Posterior vena cava (tissue), 2 donors: ENCODE measurements at regions not wholly inside any gene's neighbourhood (a gene's known extent, or its start where the extent isn't known, plus 50 kb on each side); places are given as distances from the start of the nearest gene placed in this dataset.
"Not testable (repeated sequence)": the region's sequence is repeated elsewhere in the genome, so short reads cannot be mapped to it uniquely, and the experiment has no call there.

Experiments used
- DNase-seq: peaks from one replicate; pipeline ENCODE4 v3.0.0-alpha.2; 2020; ENCODE audit warnings: low spot score
- intact Hi-C, 2 donors: fragments of 100-400 bp; cut with DNase I; formaldehyde crosslinking; loops; one replicate each; pipeline versions ENCODE4 v1.14.1 to v1.14.2; 2022 to 2023
- donor health status: DM: yes; HTN: yes; CAD: no.
- donor health status: DM: yes; HTN: yes; CAD: no.

DNA sequence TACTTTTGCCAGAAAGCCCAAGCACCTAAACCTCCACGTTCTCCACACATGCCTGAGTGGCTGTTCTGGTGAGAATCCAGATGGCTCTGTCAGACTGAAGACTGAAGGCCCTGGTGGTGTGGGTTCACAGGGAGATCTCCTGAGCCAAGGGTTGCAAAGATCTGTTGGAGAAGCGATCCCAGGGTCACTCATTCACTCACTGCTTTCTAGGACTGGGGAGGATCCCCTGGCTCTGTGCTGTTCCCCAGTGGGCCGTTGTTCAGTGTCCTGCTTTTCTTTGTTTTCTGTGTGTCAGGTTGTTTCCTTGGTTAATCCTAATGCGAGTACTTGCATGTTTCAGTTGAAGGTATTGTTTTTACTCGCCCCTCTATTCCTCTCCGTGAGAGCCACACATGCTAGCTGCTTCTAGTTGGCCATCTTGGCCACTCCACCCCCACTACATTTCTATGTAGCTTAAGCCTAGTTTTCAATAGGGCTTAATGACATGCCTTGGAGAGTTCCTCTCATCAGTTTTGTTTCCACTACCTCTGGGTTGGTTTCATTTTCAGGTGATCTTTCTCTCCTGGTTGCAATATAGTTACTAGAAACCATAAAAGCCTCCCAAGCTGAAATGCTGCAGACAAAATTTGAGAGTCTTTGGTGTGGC is 144.5 kb upstream of the SLC38A2 start:
- DNase-seq, result no peak
- intact Hi-C loops, result no loop called here

DNA sequence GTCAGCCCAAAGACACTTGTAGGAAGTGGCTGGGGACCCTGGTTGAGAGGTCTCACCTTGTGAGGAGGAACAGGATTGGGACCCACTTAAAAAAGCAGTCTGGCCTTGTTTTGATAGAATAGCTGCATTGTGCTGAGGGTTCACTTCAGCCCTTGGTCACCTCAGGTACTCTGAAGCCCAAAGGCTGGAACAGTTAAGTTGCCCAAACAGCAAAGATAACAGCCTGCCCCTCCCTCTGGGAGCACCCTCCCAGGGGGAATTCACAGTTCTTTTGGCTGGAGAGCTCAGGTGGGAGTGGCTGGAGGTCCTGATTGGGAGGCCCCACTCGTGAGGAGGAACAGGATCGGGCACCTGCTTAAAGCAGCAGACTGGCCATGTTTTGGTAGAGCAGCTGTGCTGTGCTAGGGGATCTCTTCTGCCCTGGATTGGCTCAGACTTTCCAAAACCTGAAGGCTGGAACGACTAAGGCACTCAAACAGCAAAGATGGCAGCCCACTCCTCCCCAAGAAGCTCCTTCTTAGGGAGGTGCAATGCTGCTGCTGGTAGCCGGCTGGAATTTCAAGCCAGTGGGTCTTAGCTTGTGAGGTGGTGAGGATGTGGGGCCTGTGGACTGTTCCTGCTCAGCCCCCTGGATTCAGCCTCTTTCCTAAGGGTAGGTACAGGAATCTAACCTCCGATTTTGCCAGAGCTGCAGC is 143.8 kb upstream of the SLC38A2 start:
- no peak for DNase-seq
- intact Hi-C loops, result no loop called here

DNA sequence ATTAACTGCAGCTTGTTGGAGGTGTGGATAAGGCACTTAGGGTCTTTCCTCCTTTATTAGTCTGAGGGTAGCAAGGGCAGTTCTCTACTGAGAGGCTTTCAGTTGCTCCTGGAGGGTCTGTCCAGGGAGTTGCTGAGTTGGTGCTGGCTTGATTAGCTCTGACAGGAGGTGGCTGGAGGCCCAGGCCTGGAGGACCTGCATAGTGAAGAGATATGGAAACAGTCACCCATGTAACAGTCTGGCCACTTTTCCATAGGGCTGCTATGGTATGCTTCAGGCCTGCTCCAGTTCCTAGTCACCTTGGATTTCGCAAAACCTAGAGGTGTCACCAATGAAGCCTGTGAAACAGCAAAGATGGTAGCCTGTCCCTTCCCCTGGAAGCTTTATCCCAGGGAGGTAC is 143.3 kb upstream of the SLC38A2 start:
- intact Hi-C loops, result loop anchor here in 1 of 2 donors (2.0 kb wide), 1 partner anchor 33 kb away; no protein-coding TSS in a partner anchor
- DNase-seq, result no peak

GRCh38 chr12:46514886-46515285 is 142.3 kb upstream of the SLC38A2 start:
- intact Hi-C loops, result loop anchor here in 1 of 2 donors (2.0 kb wide), 1 partner anchor 32 kb away; no protein-coding TSS in a partner anchor
- no peak for DNase-seq

GRCh38 chr12:46510257-46510656 is 137.7 kb upstream of the SLC38A2 start:
- DNase-seq, intact Hi-C loops: not testable (repeated sequence)

DNA sequence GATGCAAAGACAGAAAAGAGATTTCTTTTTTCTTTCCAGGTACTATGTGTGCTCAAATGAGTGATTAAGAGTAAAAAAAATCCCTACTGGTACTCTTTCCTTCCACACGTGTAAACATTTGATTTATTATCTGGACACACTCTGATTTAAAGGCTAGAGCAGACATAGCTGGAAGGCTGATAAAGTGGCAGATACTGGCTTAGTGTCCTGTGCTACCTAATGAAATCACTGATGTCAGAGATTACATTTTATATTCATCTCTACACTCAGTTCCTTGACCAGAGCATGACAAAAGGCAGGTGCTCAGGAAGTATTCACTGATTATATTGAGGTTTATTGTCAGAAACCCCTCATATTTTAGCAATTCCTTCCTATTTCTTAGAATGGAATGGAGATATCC is 136.6 kb upstream of the SLC38A2 start:
- intact Hi-C loops, result no loop called here
- no peak for DNase-seq

DNA sequence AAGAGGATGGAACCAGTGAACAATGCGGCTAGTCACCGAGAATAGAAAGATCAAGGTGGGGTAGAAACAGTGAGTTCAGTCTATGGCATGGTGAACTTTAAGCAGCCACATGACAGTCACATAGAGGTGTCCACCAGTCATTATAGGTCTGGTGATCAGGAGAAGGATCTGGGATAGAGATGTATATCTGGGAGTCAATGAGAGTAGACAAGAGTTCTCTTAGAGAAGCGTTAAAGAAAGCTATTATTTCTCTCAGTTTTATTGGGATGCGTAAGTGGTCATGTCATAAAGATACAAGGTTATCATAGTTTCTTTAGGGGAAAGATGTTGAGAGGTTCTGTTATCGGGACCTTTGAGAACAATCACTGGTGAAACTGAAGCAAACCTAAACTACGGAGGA is 136.1 kb upstream of the SLC38A2 start:
- intact Hi-C loops, result no loop called here
- DNase-seq, result no peak

DNA sequence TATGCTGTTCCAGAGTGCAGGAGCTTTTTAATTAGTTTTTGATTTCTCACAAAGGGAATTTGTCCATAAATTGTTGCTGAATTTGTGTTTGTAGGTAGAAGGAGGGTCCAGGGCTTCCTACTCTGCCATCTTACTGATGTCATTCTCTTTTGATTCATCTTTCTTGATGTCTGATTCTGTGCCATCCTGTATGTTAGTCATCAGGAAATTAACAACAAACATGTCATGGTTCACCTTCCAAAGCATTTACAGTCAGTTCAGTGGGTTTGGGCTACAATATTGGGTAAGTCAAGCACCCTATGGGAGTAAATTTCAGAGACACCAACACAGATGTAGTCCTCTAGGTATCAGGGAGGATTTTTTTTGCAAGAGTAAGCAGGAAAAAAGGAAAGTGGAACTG is 135.2 kb upstream of the SLC38A2 start:
- no peak for DNase-seq
- intact Hi-C loops, result no loop called here

GRCh38 chr12:46506961-46507360 is 134.4 kb upstream of the SLC38A2 start:
- no peak for DNase-seq
- intact Hi-C loops, result no loop called here

DNA sequence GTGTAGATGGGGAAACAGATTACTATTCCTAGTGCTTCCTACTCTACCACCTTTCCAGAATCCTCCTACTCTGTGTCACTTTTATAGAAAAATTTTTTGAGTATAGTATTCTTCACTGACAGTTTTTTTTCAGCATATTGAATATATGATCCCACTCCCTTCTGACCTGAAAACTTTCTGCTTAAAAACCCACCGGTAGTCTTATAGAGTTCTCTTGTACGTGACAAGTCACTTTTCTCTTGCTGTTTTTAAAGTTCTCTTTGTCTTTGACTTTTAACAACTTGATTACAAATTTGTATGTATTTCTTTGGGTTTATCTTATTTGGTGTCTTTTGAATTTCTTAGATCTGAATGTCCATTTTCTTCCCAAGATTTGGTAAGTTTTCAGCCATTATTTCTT is 133.6 kb upstream of the SLC38A2 start:
- intact Hi-C loops, result no loop called here
- no peak for DNase-seq

GRCh38 chr12:46504494-46504893 is 131.9 kb upstream of the SLC38A2 start:
- DNase-seq, result no peak
- intact Hi-C loops, result no loop called here

DNA sequence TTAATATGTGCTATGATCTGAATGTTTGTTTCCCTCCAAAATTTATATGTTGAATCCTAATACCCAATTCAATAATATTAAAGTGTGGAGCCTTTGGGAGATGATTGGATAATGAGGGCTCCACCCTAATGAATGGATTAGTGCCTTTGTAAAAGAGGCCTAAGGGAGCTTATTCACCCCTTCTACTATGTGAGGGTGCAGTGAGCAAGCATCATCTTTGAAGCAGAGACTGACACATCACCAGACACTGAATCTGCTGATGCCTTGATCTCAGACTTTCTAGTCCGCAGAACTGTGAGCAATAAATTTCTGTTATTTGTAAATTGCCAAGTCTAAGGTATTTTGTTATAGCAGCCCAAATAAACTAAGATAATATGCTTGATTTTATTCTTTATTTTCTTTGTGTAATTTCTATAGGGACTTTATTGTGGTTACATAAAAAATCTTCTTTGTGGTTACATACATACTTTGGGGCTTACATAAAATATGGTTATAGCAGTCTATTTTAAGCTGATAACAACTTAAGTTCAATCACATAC is 131.1 kb upstream of the SLC38A2 start:
- no peak for DNase-seq
- intact Hi-C loops, result no loop called here

DNA sequence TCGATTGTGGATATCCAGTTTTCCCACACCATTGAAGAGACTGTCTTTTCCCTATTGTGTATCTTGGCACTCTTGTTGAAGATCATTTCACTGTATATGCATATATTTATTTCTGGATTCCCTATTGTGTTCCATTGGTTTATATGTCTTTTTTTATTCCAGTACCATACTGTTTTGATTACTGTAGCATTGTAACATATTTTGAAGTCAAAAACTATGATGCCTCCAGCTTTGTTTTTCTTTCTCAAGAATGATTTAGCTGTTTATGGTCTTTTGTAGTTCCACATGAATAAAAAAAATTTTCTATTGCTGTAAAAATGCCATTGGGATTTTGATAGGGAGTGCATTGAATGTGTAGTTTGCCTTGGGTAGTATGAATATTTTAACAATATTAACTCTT is 128.1 kb upstream of the SLC38A2 start:
- intact Hi-C loops, result no loop called here
- no peak for DNase-seq

- DNase-seq, result no peak
- intact Hi-C loops, result no loop called here
Observed at GRCh38 chr12:46499901-46500300, 127.3 kb upstream of the SLC38A2 start.

GRCh38 chr12:46499226-46499625 is 126.7 kb upstream of the SLC38A2 start:
- DNase-seq, result no peak
- intact Hi-C loops, result no loop called here

GRCh38 chr12:46497739-46498138 is 125.2 kb upstream of the SLC38A2 start:
- DNase-seq, result no peak
- intact Hi-C loops, result no loop called here

GRCh38 chr12:46494424-46494823 is 121.9 kb upstream of the SLC38A2 start:
- no peak for DNase-seq
- intact Hi-C loops, result loop anchor here in 1 of 2 donors (5.0 kb wide), 1 partner anchor 412 kb away; no protein-coding TSS in a partner anchor

DNA sequence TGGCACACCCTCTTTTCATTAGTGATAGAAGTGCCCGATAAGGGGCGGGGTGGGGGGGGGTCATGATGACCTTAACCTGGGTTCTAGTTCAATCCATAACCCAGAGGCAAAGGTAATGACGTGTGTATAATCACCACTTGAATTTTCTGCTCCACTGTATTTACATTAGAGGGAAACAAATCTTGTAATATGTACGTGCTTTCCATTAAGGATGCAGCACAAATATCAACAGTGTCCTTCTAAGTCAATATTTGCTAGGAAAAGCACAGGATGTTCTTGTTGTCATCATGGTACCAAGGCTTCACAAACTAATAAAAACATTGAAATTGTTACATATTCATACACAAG is 121.2 kb upstream of the SLC38A2 start:
- intact Hi-C loops, result loop anchor here in 1 of 2 donors (5.0 kb wide), 1 partner anchor 412 kb away; no protein-coding TSS in a partner anchor
- no peak for DNase-seq

- intact Hi-C loops, result loop anchor here in 1 of 2 donors (5.0 kb wide), 1 partner anchor 411 kb away; no protein-coding TSS in a partner anchor
- no peak for DNase-seq
Observed at GRCh38 chr12:46493150-46493833, 120.7 kb upstream of the SLC38A2 start.

- no peak for DNase-seq
- intact Hi-C loops, result loop anchor here in 1 of 2 donors (5.0 kb wide), 1 partner anchor 410 kb away; no protein-coding TSS in a partner anchor
Observed at GRCh38 chr12:46492471-46493085, 120.0 kb upstream of the SLC38A2 start.
